ENCODE measurements at regions not wholly inside any gene's neighbourhood (a gene's known extent, or its start where the extent isn't known, plus 50 kb on each side); places are given as distances from the start of the nearest gene placed in this dataset.

GRCh38 chr15:47334805-47335535 lies 382.3 kb upstream of the SEMA6D start:
- Histone ChIP-seq H3K36me3 (ENCODE audit: control insufficient read depth in 5 of 5, insufficient read depth in 5 of 5, low read length in 5 of 5) (no peaks in the 10 kb centered on the region), H3K9ac (ENCODE audit: low read length in 5 of 5) (no peak overlapping the region), H3K27me3 (ENCODE audit: control insufficient read depth in 5 of 5, insufficient read depth in 4 of 5, low read length in 5 of 5) (no peaks in the 10 kb centered on the region), H3K9me3 (ENCODE audit: control insufficient read depth in 5 of 5, low read length in 5 of 5) (no peaks in the 10 kb centered on the region), H3K4me1 (ENCODE audit: control insufficient read depth in 5 of 5, insufficient read depth in 5 of 5, low read length in 5 of 5) (peaks cover 0 to 12% (median 0%) of the 10 kb centered on the region in 5 donors), H3K27ac (ENCODE audit: low read depth, low read length) (no peak overlapping the region), H3K4me3 (ENCODE audit: low read depth in 1 of 5, low read length in 5 of 5) (no peak overlapping the region)

- H3K27ac ChIP-seq (ENCODE audit: low read depth, low read length): no peak overlapping the region
- H3K9ac ChIP-seq (ENCODE audit: low read length in 5 of 5): no peak overlapping the region
- H3K27me3 ChIP-seq (ENCODE audit: control insufficient read depth in 5 of 5, insufficient read depth in 4 of 5, low read length in 5 of 5): no peaks in the 10 kb centered on the region
- no peak overlapping the region for H3K4me3 ChIP-seq (ENCODE audit: low read depth in 1 of 5, low read length in 5 of 5)
- peaks cover 0 to 6% (median 0%) of the 10 kb centered on the region in 5 donors for H3K4me1 ChIP-seq (ENCODE audit: control insufficient read depth in 5 of 5, insufficient read depth in 5 of 5, low read length in 5 of 5)
- H3K9me3 ChIP-seq (ENCODE audit: control insufficient read depth in 5 of 5, low read length in 5 of 5): no peaks in the 10 kb centered on the region
- H3K36me3 ChIP-seq (ENCODE audit: control insufficient read depth in 5 of 5, insufficient read depth in 5 of 5, low read length in 5 of 5): no peaks in the 10 kb centered on the region
Measured at GRCh38 chr15:47337106-47337505, 380.2 kb upstream of the SEMA6D start.

GRCh38 chr15:47337836-47338235 lies 379.5 kb upstream of the SEMA6D start:
- Histone ChIP-seq H3K4me1 (ENCODE audit: control insufficient read depth in 5 of 5, insufficient read depth in 5 of 5, low read length in 5 of 5) (no peaks in the 10 kb centered on the region), H3K4me3 (ENCODE audit: low read depth in 1 of 5, low read length in 5 of 5) (no peak overlapping the region), H3K27ac (ENCODE audit: low read depth, low read length) (no peak overlapping the region), H3K9me3 (ENCODE audit: control insufficient read depth in 5 of 5, low read length in 5 of 5) (no peaks in the 10 kb centered on the region), H3K9ac (ENCODE audit: low read length in 5 of 5) (no peak overlapping the region), H3K27me3 (ENCODE audit: control insufficient read depth in 5 of 5, insufficient read depth in 4 of 5, low read length in 5 of 5) (no peaks in the 10 kb centered on the region), H3K36me3 (ENCODE audit: control insufficient read depth in 5 of 5, insufficient read depth in 5 of 5, low read length in 5 of 5) (no peaks in the 10 kb centered on the region)

GRCh38 chr15:47338771-47339170 lies 378.5 kb upstream of the SEMA6D start:
- no peaks in the 10 kb centered on the region for H3K27me3 ChIP-seq (ENCODE audit: control insufficient read depth in 5 of 5, insufficient read depth in 4 of 5, low read length in 5 of 5)
- no peaks in the 10 kb centered on the region for H3K4me1 ChIP-seq (ENCODE audit: control insufficient read depth in 5 of 5, insufficient read depth in 5 of 5, low read length in 5 of 5)
- no peaks in the 10 kb centered on the region for H3K9me3 ChIP-seq (ENCODE audit: control insufficient read depth in 5 of 5, low read length in 5 of 5)
- no peak overlapping the region for H3K4me3 ChIP-seq (ENCODE audit: low read depth in 1 of 5, low read length in 5 of 5)
- H3K9ac ChIP-seq (ENCODE audit: low read length in 5 of 5): no peak overlapping the region
- no peak overlapping the region for H3K27ac ChIP-seq (ENCODE audit: low read depth, low read length)
- no peaks in the 10 kb centered on the region for H3K36me3 ChIP-seq (ENCODE audit: control insufficient read depth in 5 of 5, insufficient read depth in 5 of 5, low read length in 5 of 5)

- Histone ChIP-seq H3K36me3 (ENCODE audit: control insufficient read depth in 5 of 5, insufficient read depth in 5 of 5, low read length in 5 of 5) (no peaks in the 10 kb centered on the region), H3K4me1 (ENCODE audit: control insufficient read depth in 5 of 5, insufficient read depth in 5 of 5, low read length in 5 of 5) (no peaks in the 10 kb centered on the region), H3K9me3 (ENCODE audit: control insufficient read depth in 5 of 5, low read length in 5 of 5) (no peaks in the 10 kb centered on the region), H3K27me3 (ENCODE audit: control insufficient read depth in 5 of 5, insufficient read depth in 4 of 5, low read length in 5 of 5) (no peaks in the 10 kb centered on the region), H3K4me3 (ENCODE audit: low read depth in 1 of 5, low read length in 5 of 5) (no peak overlapping the region), H3K27ac (ENCODE audit: low read depth, low read length) (no peak overlapping the region), H3K9ac (ENCODE audit: low read length in 5 of 5) (no peak overlapping the region)
Measured at GRCh38 chr15:47339800-47340570, 377.3 kb upstream of the SEMA6D start.

GRCh38 chr15:47340571-47340920 lies 376.8 kb upstream of the SEMA6D start:
- H3K27ac ChIP-seq (ENCODE audit: low read depth, low read length): no peak overlapping the region
- H3K9me3 ChIP-seq (ENCODE audit: control insufficient read depth in 5 of 5, low read length in 5 of 5): no peaks in the 10 kb centered on the region

GRCh38 chr15:47349179-47349578 lies 368.1 kb upstream of the SEMA6D start:
- H3K9ac ChIP-seq (ENCODE audit: low read length in 5 of 5): no peak overlapping the region
- H3K4me1 ChIP-seq (ENCODE audit: control insufficient read depth in 5 of 5, insufficient read depth in 5 of 5, low read length in 5 of 5): no peaks in the 10 kb centered on the region
- no peak overlapping the region for H3K27ac ChIP-seq (ENCODE audit: low read depth, low read length)
- no peak overlapping the region for H3K4me3 ChIP-seq (ENCODE audit: low read depth in 1 of 5, low read length in 5 of 5)
- H3K9me3 ChIP-seq (ENCODE audit: control insufficient read depth in 5 of 5, low read length in 5 of 5): no peaks in the 10 kb centered on the region
- H3K27me3 ChIP-seq (ENCODE audit: control insufficient read depth in 5 of 5, insufficient read depth in 4 of 5, low read length in 5 of 5): no peaks in the 10 kb centered on the region
- no peaks in the 10 kb centered on the region for H3K36me3 ChIP-seq (ENCODE audit: control insufficient read depth in 5 of 5, insufficient read depth in 5 of 5, low read length in 5 of 5)

More at GRCh38 chr15:47340571-47340920, 376.8 kb upstream of the SEMA6D start:
- H3K36me3 ChIP-seq (ENCODE audit: control insufficient read depth in 5 of 5, insufficient read depth in 5 of 5, low read length in 5 of 5): no peaks in the 10 kb centered on the region
- no peaks in the 10 kb centered on the region for H3K4me1 ChIP-seq (ENCODE audit: control insufficient read depth in 5 of 5, insufficient read depth in 5 of 5, low read length in 5 of 5)
- H3K27me3 ChIP-seq (ENCODE audit: control insufficient read depth in 5 of 5, insufficient read depth in 4 of 5, low read length in 5 of 5): no peaks in the 10 kb centered on the region
- no peak overlapping the region for H3K9ac ChIP-seq (ENCODE audit: low read length in 5 of 5)
- no peak overlapping the region for H3K4me3 ChIP-seq (ENCODE audit: low read depth in 1 of 5, low read length in 5 of 5)

- Histone ChIP-seq H3K4me3 (ENCODE audit: low read depth in 1 of 5, low read length in 5 of 5) (no peak overlapping the region), H3K9ac (ENCODE audit: low read length in 5 of 5) (no peak overlapping the region), H3K27me3 (ENCODE audit: control insufficient read depth in 5 of 5, insufficient read depth in 4 of 5, low read length in 5 of 5) (no peaks in the 10 kb centered on the region), H3K36me3 (ENCODE audit: control insufficient read depth in 5 of 5, insufficient read depth in 5 of 5, low read length in 5 of 5) (no peaks in the 10 kb centered on the region), H3K27ac (ENCODE audit: low read depth, low read length) (no peak overlapping the region), H3K9me3 (ENCODE audit: control insufficient read depth in 5 of 5, low read length in 5 of 5) (no peaks in the 10 kb centered on the region), H3K4me1 (ENCODE audit: control insufficient read depth in 5 of 5, insufficient read depth in 5 of 5, low read length in 5 of 5) (no peaks in the 10 kb centered on the region)
Measured at GRCh38 chr15:47351501-47351900, 365.8 kb upstream of the SEMA6D start.

GRCh38 chr15:47352217-47352616 lies 365.1 kb upstream of the SEMA6D start:
- no peak overlapping the region for H3K9ac ChIP-seq (ENCODE audit: low read length in 5 of 5)
- no peak overlapping the region for H3K27ac ChIP-seq (ENCODE audit: low read depth, low read length)
- no peaks in the 10 kb centered on the region for H3K9me3 ChIP-seq (ENCODE audit: control insufficient read depth in 5 of 5, low read length in 5 of 5)
- H3K4me3 ChIP-seq (ENCODE audit: low read depth in 1 of 5, low read length in 5 of 5): no peak overlapping the region
- no peaks in the 10 kb centered on the region for H3K4me1 ChIP-seq (ENCODE audit: control insufficient read depth in 5 of 5, insufficient read depth in 5 of 5, low read length in 5 of 5)
- no peaks in the 10 kb centered on the region for H3K27me3 ChIP-seq (ENCODE audit: control insufficient read depth in 5 of 5, insufficient read depth in 4 of 5, low read length in 5 of 5)
- no peaks in the 10 kb centered on the region for H3K36me3 ChIP-seq (ENCODE audit: control insufficient read depth in 5 of 5, insufficient read depth in 5 of 5, low read length in 5 of 5)

GRCh38 chr15:47355759-47356158 lies 361.5 kb upstream of the SEMA6D start:
- H3K9me3 ChIP-seq (ENCODE audit: control insufficient read depth in 5 of 5, low read length in 5 of 5): no peaks in the 10 kb centered on the region
- no peak overlapping the region for H3K4me3 ChIP-seq (ENCODE audit: low read depth in 1 of 5, low read length in 5 of 5)
- H3K9ac ChIP-seq (ENCODE audit: low read length in 5 of 5): no peak overlapping the region
- H3K36me3 ChIP-seq (ENCODE audit: control insufficient read depth in 5 of 5, insufficient read depth in 5 of 5, low read length in 5 of 5): no peaks in the 10 kb centered on the region
- H3K4me1 ChIP-seq (ENCODE audit: control insufficient read depth in 5 of 5, insufficient read depth in 5 of 5, low read length in 5 of 5): no peaks in the 10 kb centered on the region
- no peak overlapping the region for H3K27ac ChIP-seq (ENCODE audit: low read depth, low read length)
- no peaks in the 10 kb centered on the region for H3K27me3 ChIP-seq (ENCODE audit: control insufficient read depth in 5 of 5, insufficient read depth in 4 of 5, low read length in 5 of 5)

Measured in subcutaneous abdominal adipose tissue (tissue), 5 donors.